OCI-LY1 (cell line): ENCODE measurements at regions not wholly inside any gene's neighbourhood (a gene's known extent, or its start where the extent isn't known, plus 50 kb on each side); places are given as distances from the start of the nearest gene placed in this dataset.

Experiments
- CTCF ChIP-seq: fragments of 200-600 bp; sonication (generic), shearing (Covaris generic); IDR thresholded peaks from 2 replicates; pipeline ENCODE4 v1.5.1; 2017; ENCODE audit warnings: mild to moderate bottlenecking, antibody characterized with exemption, low read length, moderate library complexity, mixed read lengths
- EZH2 ChIP-seq: fragments of 200-600 bp; sonication (generic), shearing (Covaris generic); IDR thresholded peaks from 2 replicates; pipeline ENCODE4 v1.8.0; 2017; ENCODE audit warnings: borderline replicate concordance, mixed run types, mild to moderate bottlenecking, antibody characterized with exemption, low read length, moderate library complexity, mixed read lengths

- TF ChIP-seq CTCF: no peak
- TF ChIP-seq EZH2: no peak
Observed at GRCh38 chr4:123025398-123025797, 103.0 kb upstream of the NUDT6 start.
